Activated T-helper 1 cell treated with anti-CD3 and anti-CD28 coated beads, Interleukin-12 subunit alpha, Interleukin-12 subunit beta, Interleukin-2, Interleukin-4 antibody, amounts not matched to agents 30 ng/mL and 10 ng/mL and 1 ng/mL, durations not matched to agents 14 hours and 24 hours and 36 hours (primary cell): ENCODE measurements at regions not wholly inside any gene's neighbourhood (a gene's known extent, or its start where the extent isn't known, plus 50 kb on each side); places are given as distances from the start of the nearest gene placed in this dataset.

Experiments used
- DNase-seq: peaks from one replicate; pipeline ENCODE4 v3.0.0; 2021; ENCODE audit warnings: low spot score
- H3K27ac Mint-ChIP-seq: one replicate; pipeline ENCODE4 v1.8.0; 2021; ENCODE audit warnings: mild to moderate bottlenecking, mixed read lengths
- H3K27me3 Mint-ChIP-seq: one replicate; pipeline ENCODE4 v1.8.0; 2022; ENCODE audit warnings: mild to moderate bottlenecking, moderate library complexity, mixed read lengths; ENCODE audit not compliant: insufficient read depth
- H3K36me3 Mint-ChIP-seq: one replicate; pipeline ENCODE4 v1.8.0; 2021; ENCODE audit warnings: low read depth, mixed read lengths
- H3K4me1 Mint-ChIP-seq: one replicate; pipeline ENCODE4 v1.8.0; 2021; ENCODE audit warnings: low read depth, mixed read lengths
- H3K4me3 Mint-ChIP-seq: one replicate; pipeline ENCODE4 v1.8.0; 2021; ENCODE audit warnings: mild to moderate bottlenecking, moderate library complexity, mixed read lengths
- H3K9me3 Mint-ChIP-seq: one replicate; pipeline ENCODE4 v1.8.0; 2021; ENCODE audit warnings: mixed read lengths
- intact Hi-C: fragments of 100-400 bp; cut with micrococcal nuclease; formaldehyde crosslinking; loops from one replicate; pipeline ENCODE4 v1.15.1; 2024

DNA sequence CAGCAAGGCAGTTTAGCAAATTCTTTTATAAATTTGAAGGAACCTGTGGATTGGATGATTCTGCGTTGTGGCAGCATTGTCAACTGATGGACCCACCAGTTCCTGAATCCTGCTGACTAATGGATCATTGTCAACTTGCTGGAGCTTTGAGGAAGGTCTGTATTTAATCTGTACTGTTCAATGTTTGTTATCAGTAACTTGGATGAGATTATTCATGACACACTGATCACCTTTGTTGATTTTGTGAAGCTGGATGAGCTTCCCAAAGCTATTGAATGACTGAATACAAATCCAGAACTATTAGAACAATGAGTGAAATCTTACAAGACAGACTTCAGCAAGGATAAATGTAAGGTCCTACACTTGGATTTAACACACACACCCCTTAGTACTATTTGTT is 101.3 kb downstream of the AQP4 start:
- no peaks in the 10 kb centered on the region for H3K4me1 Mint-ChIP-seq
- no peaks in the 10 kb centered on the region for H3K9me3 Mint-ChIP-seq
- no peaks in the 10 kb centered on the region for H3K27me3 Mint-ChIP-seq
- DNase-seq, result no peak
- no peak overlapping the region for H3K4me3 Mint-ChIP-seq
- intact Hi-C loops, result no loop called here
- H3K36me3 Mint-ChIP-seq, result no peaks in the 10 kb centered on the region
- H3K27ac Mint-ChIP-seq, result no peak overlapping the region

DNA sequence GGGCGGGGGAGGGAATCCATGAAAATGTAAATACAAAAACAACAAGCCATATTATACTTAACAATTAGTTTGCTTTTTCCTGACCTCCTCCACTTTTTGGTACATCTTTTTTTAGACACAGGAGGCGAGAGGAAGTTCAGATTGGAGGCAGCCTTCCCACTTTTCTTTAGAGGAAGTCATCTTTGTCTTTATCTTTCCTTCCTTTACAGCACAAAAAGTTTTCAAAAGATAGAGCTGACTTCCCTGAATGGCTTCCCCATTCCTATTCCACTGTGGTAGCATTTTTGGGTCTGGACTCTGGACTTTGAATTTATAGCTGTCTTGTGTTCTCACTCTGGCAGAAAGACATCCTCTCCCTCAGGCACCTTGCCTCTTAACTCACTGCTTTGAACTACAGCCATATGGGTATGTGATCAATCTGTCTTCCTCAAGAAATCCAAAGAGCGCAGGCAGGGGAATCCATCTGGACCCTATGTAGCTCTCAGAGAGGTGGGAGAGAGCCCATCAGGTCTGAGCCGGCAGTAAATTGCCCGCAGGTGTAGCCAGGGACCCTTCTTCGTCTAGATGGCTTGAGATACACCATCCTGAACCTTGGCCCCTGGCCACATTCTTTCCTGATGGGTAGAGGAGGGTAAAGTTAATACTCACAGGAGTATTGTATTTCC is 101.9 kb downstream of the AQP4 start:
- H3K27ac Mint-ChIP-seq, result no peak overlapping the region
- intact Hi-C loops, result no loop called here
- no peaks in the 10 kb centered on the region for H3K27me3 Mint-ChIP-seq

DNA sequence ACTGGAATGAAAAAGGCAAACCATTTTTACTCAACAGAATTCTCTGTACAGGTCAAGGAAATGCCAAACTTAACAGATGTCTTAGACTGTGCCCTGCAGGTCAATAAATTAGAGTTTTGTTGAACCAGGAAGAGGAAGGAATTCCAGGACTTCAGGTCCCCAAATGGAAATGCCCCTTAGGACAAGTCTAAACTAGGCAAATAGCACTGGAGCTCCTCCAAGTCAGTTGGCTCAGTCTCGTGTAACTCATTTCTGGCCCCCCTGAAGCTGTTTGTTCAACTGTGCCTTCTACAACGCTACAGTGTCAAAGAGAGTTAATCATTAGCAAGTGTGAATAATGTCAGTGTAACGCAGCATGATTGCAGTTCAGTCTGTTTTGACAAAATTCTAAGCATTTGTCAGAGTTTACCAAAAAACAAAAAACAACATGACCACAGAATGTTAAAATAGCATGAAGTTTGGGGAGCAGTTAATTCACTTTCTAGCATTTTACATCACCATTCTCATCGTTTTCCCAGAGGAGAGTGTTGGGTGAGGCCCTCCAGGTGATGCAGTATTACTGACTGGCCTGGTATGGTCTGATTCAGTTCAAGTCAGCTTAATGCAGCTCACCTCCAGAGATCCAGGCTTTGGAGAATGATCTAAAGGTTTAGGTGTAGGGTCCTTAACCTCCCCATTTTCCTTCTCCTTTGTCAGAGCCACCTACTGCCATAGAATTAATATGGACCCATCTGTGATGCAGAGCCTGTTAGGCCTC is 108.1 kb downstream of the AQP4 start:
- Mint-ChIP-seq H3K36me3 (no peaks in the 10 kb centered on the region), H3K27me3 (no peaks in the 10 kb centered on the region), H3K27ac (no peak overlapping the region), H3K4me1 (no peaks in the 10 kb centered on the region), H3K9me3 (no peaks in the 10 kb centered on the region), H3K4me3 (no peak overlapping the region)
- intact Hi-C loops, result no loop called here
- no peak for DNase-seq

More for the DNA sequence above, 101.9 kb downstream of the AQP4 start:
- H3K4me3 Mint-ChIP-seq, result no peak overlapping the region
- no peaks in the 10 kb centered on the region for H3K4me1 Mint-ChIP-seq
- no peak for DNase-seq
- no peaks in the 10 kb centered on the region for H3K36me3 Mint-ChIP-seq
- no peaks in the 10 kb centered on the region for H3K9me3 Mint-ChIP-seq

DNA sequence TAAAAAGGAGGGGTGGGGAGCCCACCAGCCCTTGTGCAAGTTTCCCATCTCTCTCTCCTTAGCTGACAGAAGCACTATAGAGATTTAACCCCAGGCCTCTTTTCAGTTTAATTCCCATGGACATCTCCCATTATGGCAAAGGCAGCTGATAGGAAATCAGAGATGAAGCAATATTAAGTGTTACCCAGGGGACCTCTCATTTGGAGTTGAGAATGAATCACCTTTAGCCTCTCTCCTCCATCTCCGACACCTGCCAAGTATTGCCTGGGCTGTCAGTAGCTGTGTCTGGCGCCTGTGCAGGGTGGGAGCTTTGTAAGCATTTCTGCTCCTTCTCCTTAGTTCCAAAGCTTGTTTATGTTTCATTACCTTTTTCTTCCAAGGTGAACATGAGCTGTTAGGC is 109.0 kb downstream of the AQP4 start:
- Mint-ChIP-seq H3K4me3 (no peak overlapping the region), H3K4me1 (no peaks in the 10 kb centered on the region), H3K9me3 (no peaks in the 10 kb centered on the region), H3K27me3 (no peaks in the 10 kb centered on the region), H3K36me3 (no peaks in the 10 kb centered on the region), H3K27ac (no peak overlapping the region)
- no peak for DNase-seq
- intact Hi-C loops, result no loop called here

DNA sequence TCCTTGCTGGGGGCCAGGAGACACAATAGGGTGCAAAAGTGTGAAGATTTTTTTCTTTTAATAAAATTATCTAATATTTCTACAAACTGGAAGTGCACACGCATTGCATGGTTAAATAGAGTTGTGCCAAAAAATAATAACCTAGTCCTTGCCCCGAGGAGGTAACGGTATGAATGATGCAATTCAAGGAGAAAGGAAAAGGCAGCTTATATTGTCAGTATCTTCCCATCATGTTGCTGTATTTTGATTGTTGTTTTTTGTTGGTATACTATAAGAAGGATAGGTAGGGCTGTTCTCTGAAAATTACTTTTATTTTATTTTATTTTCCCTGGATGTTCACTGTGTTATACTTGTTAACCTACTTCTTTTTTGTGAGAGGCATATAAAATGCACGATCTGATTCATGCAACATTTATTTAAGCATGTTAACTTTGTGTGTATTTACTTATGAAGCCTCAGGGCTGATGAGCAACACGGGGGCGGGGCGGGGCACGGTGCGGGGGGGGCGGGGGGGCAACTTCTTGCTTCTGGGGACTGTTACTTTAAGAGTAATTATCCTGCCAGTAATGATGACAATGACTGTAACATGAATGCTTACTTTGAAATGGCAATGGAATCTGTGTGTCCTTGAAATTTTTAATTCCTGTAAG is 118.6 kb downstream of the AQP4 start:
- Mint-ChIP-seq H3K4me3 (no peak overlapping the region), H3K9me3 (no peaks in the 10 kb centered on the region), H3K4me1 (no peaks in the 10 kb centered on the region), H3K27me3 (no peaks in the 10 kb centered on the region), H3K36me3 (no peaks in the 10 kb centered on the region), H3K27ac (no peak overlapping the region)
- intact Hi-C loops, result no loop called here
- no peak for DNase-seq

DNA sequence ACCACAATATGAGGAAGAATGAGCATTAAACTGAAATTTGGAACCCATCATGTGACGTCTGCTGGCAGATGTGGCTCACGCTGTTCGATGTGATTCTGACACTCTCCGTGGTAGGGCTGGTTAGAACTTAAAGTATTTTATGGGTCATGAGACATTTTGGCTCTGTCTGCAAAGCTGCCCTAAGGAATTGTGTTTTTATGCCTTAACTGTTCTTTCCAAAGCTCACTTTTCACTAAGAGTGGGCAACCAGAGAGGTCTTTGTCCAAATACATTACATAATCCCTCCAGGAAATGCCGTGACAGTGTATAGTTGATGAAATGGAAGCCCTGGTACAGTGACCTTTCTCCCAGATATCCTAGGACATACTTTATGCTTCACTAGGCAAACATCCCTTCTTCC is 119.1 kb downstream of the AQP4 start:
- H3K36me3 Mint-ChIP-seq, result no peaks in the 10 kb centered on the region

DNA sequence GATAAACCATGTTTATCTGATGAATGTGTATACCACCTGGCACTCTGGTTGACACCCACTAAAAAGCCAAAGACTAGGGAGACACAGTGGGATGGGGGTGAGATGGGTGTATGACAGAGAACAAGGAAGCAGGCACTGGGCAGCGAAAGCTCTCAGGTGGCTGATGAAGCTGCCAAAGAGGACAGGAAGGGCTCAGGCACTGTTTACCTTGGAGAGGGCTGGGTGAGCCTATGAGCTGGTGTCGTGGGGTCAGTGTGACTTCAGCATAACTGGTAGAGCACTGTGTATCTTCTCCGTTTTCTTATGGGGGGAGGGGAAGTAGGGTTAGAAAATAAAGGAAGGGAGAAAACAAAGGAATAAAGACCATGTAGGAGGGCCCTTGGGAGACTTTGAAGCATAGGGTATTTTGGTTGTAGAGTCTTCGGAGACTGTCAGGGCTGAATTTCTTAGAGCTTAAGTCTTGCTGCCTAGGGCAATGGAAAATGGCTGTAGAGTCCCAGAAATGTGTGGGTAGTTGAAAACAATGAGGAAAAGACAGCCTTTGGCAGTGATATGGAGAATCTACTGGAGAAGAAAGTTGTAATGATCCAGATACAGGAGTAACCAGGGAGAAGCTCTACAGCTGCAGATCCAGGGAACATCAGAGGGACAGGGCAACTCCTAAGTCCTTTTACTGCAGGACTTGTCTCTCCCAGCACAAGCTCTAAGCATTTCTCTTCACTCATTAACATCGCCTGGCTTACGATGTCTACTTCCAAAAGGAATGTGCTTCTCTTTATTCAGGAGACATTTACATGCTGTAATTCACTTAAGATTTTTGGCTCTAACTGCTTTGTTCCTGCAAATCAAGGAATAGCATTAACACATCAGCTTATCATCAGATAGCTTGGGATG is 120.0 kb downstream of the AQP4 start:
- Mint-ChIP-seq H3K27ac (no peak overlapping the region), H3K4me1 (no peaks in the 10 kb centered on the region), H3K36me3 (no peaks in the 10 kb centered on the region), H3K4me3 (no peak overlapping the region), H3K27me3 (no peaks in the 10 kb centered on the region), H3K9me3 (no peaks in the 10 kb centered on the region)
- DNase-seq, result no peak
- intact Hi-C loops, result no loop called here

More for the DNA sequence above, 119.1 kb downstream of the AQP4 start:
- Mint-ChIP-seq H3K9me3 (no peaks in the 10 kb centered on the region), H3K27ac (no peak overlapping the region), H3K4me1 (no peaks in the 10 kb centered on the region), H3K27me3 (no peaks in the 10 kb centered on the region), H3K4me3 (no peak overlapping the region)
- no peak for DNase-seq
- intact Hi-C loops, result no loop called here

DNA sequence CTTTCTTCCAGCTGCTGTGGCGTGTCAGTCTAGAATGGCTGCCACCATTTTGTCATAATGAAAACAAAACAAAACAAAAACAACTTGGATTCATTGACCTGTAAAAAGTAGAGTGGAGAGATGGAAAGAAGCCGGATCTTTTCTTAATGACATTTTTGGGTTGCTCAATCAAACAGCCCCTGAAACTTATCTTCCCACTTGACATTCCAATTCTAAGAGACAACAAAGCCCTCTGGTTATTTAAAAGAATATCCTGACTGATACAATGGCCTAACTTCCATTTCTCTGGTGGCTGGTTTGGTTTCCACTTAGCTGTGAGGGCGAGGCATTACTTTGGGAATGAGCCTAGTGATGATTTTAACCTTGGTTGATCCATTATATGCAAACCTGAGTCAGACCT is 123.7 kb downstream of the AQP4 start:
- no peak overlapping the region for H3K4me3 Mint-ChIP-seq
- no peaks in the 10 kb centered on the region for H3K27me3 Mint-ChIP-seq
- H3K9me3 Mint-ChIP-seq, result no peaks in the 10 kb centered on the region
- H3K4me1 Mint-ChIP-seq, result no peaks in the 10 kb centered on the region
- intact Hi-C loops, result no loop called here
- no peak overlapping the region for H3K27ac Mint-ChIP-seq
- no peak for DNase-seq
- H3K36me3 Mint-ChIP-seq, result no peaks in the 10 kb centered on the region

DNA sequence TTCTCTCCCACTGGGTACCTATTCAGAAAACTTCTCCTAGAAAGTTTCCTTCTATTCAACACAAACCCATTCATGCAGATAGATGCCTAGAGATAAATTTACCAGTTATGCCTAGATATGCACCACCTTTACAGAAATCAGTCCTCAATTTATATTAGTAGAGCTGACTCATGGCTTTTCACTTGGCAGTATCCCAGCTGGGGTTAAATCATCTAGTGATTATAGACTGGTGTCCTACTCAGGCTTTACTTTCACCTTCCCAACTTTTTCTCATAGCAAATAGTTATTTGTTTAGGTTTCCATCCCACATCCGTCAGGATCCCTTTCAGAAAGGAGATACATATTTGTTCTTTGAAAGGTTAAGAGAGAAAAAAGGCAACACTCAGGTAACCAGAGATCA is 124.5 kb downstream of the AQP4 start:
- intact Hi-C loops, result no loop called here
- H3K4me3 Mint-ChIP-seq, result no peak overlapping the region
- DNase-seq, result no peak
- H3K9me3 Mint-ChIP-seq, result no peaks in the 10 kb centered on the region
- H3K36me3 Mint-ChIP-seq, result no peaks in the 10 kb centered on the region
- no peak overlapping the region for H3K27ac Mint-ChIP-seq
- no peaks in the 10 kb centered on the region for H3K4me1 Mint-ChIP-seq
- no peaks in the 10 kb centered on the region for H3K27me3 Mint-ChIP-seq

DNA sequence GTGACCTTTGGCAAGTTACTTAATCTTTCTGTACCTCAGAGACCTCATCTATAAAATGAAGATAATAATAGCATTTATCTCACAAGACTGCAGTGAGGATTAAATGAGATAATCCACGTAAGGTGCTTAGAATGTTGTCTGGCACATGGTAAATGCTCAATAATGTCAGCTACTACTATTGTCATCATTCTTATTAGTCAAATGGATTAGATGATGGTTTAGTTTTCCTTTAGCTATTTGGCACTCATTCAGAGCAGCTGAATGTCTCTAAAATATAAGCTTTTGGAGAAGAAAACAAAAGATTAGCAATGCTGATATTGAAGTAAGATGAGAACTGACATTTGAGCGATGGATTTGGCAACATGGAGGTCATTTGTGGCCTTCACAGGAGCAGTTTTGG is 125.1 kb downstream of the AQP4 start:
- DNase-seq, result no peak
- H3K27me3 Mint-ChIP-seq, result no peaks in the 10 kb centered on the region
- no peaks in the 10 kb centered on the region for H3K4me1 Mint-ChIP-seq
- intact Hi-C loops, result no loop called here
- no peaks in the 10 kb centered on the region for H3K9me3 Mint-ChIP-seq
- no peak overlapping the region for H3K4me3 Mint-ChIP-seq
- H3K27ac Mint-ChIP-seq, result no peak overlapping the region
- H3K36me3 Mint-ChIP-seq, result no peaks in the 10 kb centered on the region

DNA sequence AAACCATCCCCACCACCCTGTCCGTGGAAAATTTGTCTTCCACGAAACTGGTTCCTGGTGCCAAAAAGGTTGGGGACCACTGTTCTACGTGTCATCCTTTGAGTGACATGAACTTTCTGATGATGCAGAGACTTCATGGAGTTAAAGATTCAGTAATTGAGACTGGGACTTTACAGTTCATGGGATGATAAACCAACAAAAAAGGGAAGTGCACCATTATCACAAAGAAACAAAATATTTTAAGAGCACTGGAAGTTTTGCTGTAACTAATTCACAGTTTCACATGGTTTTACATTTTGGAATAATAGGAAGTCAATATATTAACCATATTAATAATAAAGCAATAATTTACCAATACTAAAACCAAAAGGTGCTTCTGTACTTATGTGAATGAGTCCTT is 126.8 kb downstream of the AQP4 start:
- Mint-ChIP-seq H3K4me1 (no peaks in the 10 kb centered on the region), H3K9me3 (no peaks in the 10 kb centered on the region), H3K27ac (no peak overlapping the region), H3K27me3 (no peaks in the 10 kb centered on the region), H3K4me3 (no peak overlapping the region), H3K36me3 (no peaks in the 10 kb centered on the region)
- DNase-seq, result no peak
- intact Hi-C loops, result no loop called here

DNA sequence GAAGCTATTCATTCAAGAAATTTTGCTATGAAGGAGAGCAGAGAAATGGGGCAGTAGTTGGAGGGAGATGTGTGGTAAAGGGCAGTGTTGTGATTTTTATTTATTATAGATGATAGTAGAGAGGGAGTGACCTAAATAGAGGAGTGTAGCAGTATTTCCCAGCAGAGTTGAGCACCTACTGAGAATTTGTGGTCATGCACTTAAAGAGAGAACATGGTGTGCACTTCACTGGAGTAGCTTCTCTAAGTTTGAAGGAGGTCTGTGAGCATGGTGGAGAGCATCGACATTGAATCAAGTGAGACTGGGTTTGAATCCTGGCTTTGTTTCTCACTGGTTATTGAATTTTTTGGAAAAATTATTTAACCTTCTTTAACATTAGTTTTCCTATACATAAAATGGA is 129.2 kb downstream of the AQP4 start:
- Mint-ChIP-seq H3K36me3 (no peaks in the 10 kb centered on the region), H3K27me3 (no peaks in the 10 kb centered on the region), H3K27ac (no peak overlapping the region), H3K4me1 (no peaks in the 10 kb centered on the region), H3K9me3 (no peaks in the 10 kb centered on the region), H3K4me3 (no peak overlapping the region)
- DNase-seq, result no peak
- intact Hi-C loops, result no loop called here

DNA sequence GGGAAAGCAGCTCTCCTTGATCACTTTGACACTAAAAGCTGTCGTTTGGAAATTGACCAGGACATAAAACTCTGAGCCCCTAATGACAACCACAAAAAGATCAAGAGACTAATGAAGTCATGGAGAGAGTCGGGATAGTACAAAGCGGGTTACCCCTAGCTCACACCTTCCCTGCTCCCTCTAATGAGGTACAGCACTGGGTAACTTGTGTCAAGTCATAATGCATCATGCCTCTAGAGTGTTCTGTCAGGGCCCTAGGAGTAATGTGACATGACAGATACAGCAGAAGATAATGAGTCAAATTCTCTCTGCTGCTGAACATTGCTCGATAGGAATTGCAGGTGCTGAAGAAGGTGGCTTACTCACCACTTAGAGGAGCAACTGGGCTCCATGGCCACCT is 130.7 kb downstream of the AQP4 start:
- no peaks in the 10 kb centered on the region for H3K27me3 Mint-ChIP-seq
- intact Hi-C loops, result no loop called here
- no peak for DNase-seq
- no peaks in the 10 kb centered on the region for H3K4me1 Mint-ChIP-seq
- no peak overlapping the region for H3K27ac Mint-ChIP-seq
- H3K36me3 Mint-ChIP-seq, result no peaks in the 10 kb centered on the region
- H3K9me3 Mint-ChIP-seq, result no peaks in the 10 kb centered on the region
- no peak overlapping the region for H3K4me3 Mint-ChIP-seq
